GM12878 (cell line): ENCODE measurements at regions not wholly inside any gene's neighbourhood (a gene's known extent, or its start where the extent isn't known, plus 50 kb on each side); places are given as distances from the start of the nearest gene placed in this dataset.
A peak's percentile ranks its signal among the peaks of the same experiment; 100 is the strongest.

Experiments
- ATAC-seq: fragments of 200-7000 bp; cut with Tn5 transposase; 3 replicates; pipeline ENCODE4 v1.9.1; 2020; ENCODE audit warnings: mild to moderate bottlenecking, moderate library complexity
- BruUV-seq: library from RNA; stranded (reverse); fragments of 400-500 nt; replicated peaks from 2 replicates; lab custom pipeline; 2021; lab: Mats Ljungman, UMichigan
- CTCF ChIA-PET: fragments of 300-600 bp; sonication (Branson Sonifier 250); formaldehyde crosslinking; extraction: SDS; loops from one replicate; lab custom pipeline; 2021; ENCODE audit warnings: inconsistent platforms; lab: Yijun Ruan, JAX
- POLR2A ChIA-PET: fragments of 350-600 bp; formaldehyde crosslinking; extraction: SDS; loops from one replicate; lab custom pipeline; 2021; ENCODE audit warnings: inconsistent platforms; lab: Charles Lee
- RAD21 ChIA-PET: fragments of 300-600 bp; sonication (Branson Sonifier 250); formaldehyde crosslinking; loops from one replicate; lab custom pipeline; 2023; ENCODE audit warnings: antibody characterized with exemption; ENCODE audit not compliant: unreplicated experiment; lab: Charles Lee
- SMC1A ChIA-PET: fragments of 300-600 bp; sonication (Branson Sonifier 250); formaldehyde crosslinking; loops from one replicate; lab custom pipeline; 2023; ENCODE audit not compliant: unreplicated experiment, uncharacterized antibody; lab: Charles Lee
- DNase-seq: peaks from one replicate; pipeline ENCODE4 v3.0.0-alpha.2; 2011; ENCODE audit warnings: low read depth, low spot score
- FAIRE-seq: peaks from 3 replicates; lab custom pipeline; 2011; peaks lifted over from hg19 to GRCh38; lab: Jason Lieb, UNC
- H2AFZ ChIP-seq: 2 replicates; pipeline ENCODE4 v1.6.0; 2011; ENCODE audit warnings: low read depth, low read length, control low read depth; ENCODE audit not compliant: control insufficient read depth
- H3K27ac ChIP-seq: 2 replicates; pipeline ENCODE4 v1.5.1; 2011; ENCODE audit warnings: control low read depth; ENCODE audit not compliant: control insufficient read depth, insufficient read depth
- H3K27me3 ChIP-seq, 2 experiments: replicated peaks in 1 of 2; 2 replicates each; pipeline versions ENCODE4 v1.6.0 to v1.6.1; 2011; ENCODE audit warnings: low read length in 1 of 2; ENCODE audit not compliant: control insufficient read depth in 2 of 2, insufficient read depth in 2 of 2
- H3K36me3 ChIP-seq, 2 experiments: 2 replicates each; pipeline ENCODE4 v1.5.1; 2011; ENCODE audit warnings: low read length in 1 of 2; ENCODE audit not compliant: control insufficient read depth in 2 of 2, insufficient read depth in 2 of 2
- H3K4me1 ChIP-seq: 2 replicates; pipeline ENCODE4 v1.6.1; 2011; ENCODE audit warnings: mild to moderate bottlenecking, low read length, moderate library complexity, mixed read lengths; ENCODE audit not compliant: control insufficient read depth, insufficient read depth
- H3K4me2 ChIP-seq: 2 replicates; pipeline ENCODE4 v1.6.0; 2011; ENCODE audit warnings: control low read depth; ENCODE audit not compliant: control insufficient read depth, insufficient read depth
- H3K4me3 ChIP-seq: fragments of 200-600 bp; sonication (generic); 2 replicates; pipeline ENCODE4 v1.5.1; 2016
- H3K79me2 ChIP-seq: 2 replicates; pipeline ENCODE4 v1.6.0; 2011; ENCODE audit warnings: low read length; ENCODE audit not compliant: control insufficient read depth, insufficient read depth
- H3K9ac ChIP-seq: 2 replicates; pipeline ENCODE4 v1.8.0; 2011; ENCODE audit warnings: low read length, control low read depth, mixed read lengths; ENCODE audit not compliant: control insufficient read depth, insufficient read depth
- H3K9me3 ChIP-seq: replicated peaks from 3 replicates; pipeline ENCODE4 v1.5.1; 2011; ENCODE audit warnings: mild to moderate bottlenecking, low read length; ENCODE audit not compliant: control insufficient read depth, insufficient read depth
- H4K20me1 ChIP-seq: 2 replicates; pipeline ENCODE4 v1.6.0; 2011; ENCODE audit not compliant: control insufficient read depth, insufficient read depth
- ASH2L ChIP-seq: fragments of 300-600, 200-600 bp; sonication (generic); IDR thresholded peaks from 2 replicates; pipeline ENCODE4 v1.6.1; 2017; ENCODE audit warnings: low read depth, mild to moderate bottlenecking, borderline replicate concordance
- CUX1 ChIP-seq: IDR thresholded peaks from 2 replicates; pipeline ENCODE4 v1.6.1; 2012; ENCODE audit warnings: improper control_type of control experiment, low read depth, low read length; ENCODE audit not compliant: insufficient replicate concordance
- FOS ChIP-seq: IDR thresholded peaks from 3 replicates; pipeline ENCODE4 v1.6.1; 2011; ENCODE audit warnings: borderline replicate concordance; ENCODE audit not compliant: insufficient read length; ENCODE audit errors: extremely low read depth
- HDAC2 ChIP-seq: fragments of 200-600 bp; sonication (generic); IDR thresholded peaks from 2 replicates; pipeline ENCODE4 v1.6.1; 2017
- HDAC6 ChIP-seq: fragments of 200-600 bp; sonication (generic); IDR thresholded peaks from one replicate; pipeline ENCODE4 v1.8.0; 2017; ENCODE audit warnings: antibody characterized with exemption; ENCODE audit not compliant: unreplicated experiment
- HDGF ChIP-seq: fragments of 450-650 bp; IDR thresholded peaks from 2 replicates; pipeline ENCODE4 v1.6.1; 2016; ENCODE audit warnings: antibody characterized with exemption
- HSF1 ChIP-seq: fragments of 150-350 bp; IDR thresholded peaks from 2 replicates; pipeline ENCODE4 v1.6.1; 2014; ENCODE audit warnings: mild to moderate bottlenecking, low read depth, low read length
- IKZF2 ChIP-seq, 2 experiments: fragments of 450-650 bp; IDR thresholded peaks; 2 replicates each; pipeline ENCODE4 v1.6.1; 2017; ENCODE audit warnings: mild to moderate bottlenecking in 2 of 2, moderate library complexity in 2 of 2
- LARP7 ChIP-seq: fragments of 450-650 bp; IDR thresholded peaks from 2 replicates; pipeline ENCODE4 v1.6.1; 2017; ENCODE audit warnings: mild to moderate bottlenecking
- NFYB ChIP-seq: IDR thresholded peaks from 2 replicates; pipeline ENCODE4 v1.6.1; 2011; ENCODE audit warnings: low read depth, mild to moderate bottlenecking, low read length, improper control_type of control experiment, moderate library complexity; ENCODE audit not compliant: insufficient read depth
- NR2C1 ChIP-seq: fragments of 450-650 bp; IDR thresholded peaks from 2 replicates; pipeline ENCODE4 v1.6.1; 2017; ENCODE audit warnings: antibody characterized with exemption, mild to moderate bottlenecking, moderate library complexity
- SUPT20H ChIP-seq: IDR thresholded peaks from 2 replicates; pipeline ENCODE4 v1.6.1; 2011; ENCODE audit warnings: low read depth, mild to moderate bottlenecking, low read length, moderate library complexity, borderline replicate concordance; ENCODE audit not compliant: control insufficient read depth
- WGBS: methylation state at CpG from one replicate; pipeline ENCODE4 v1.1.6; 2016; ENCODE audit warnings: low lambda C conversion rate; ENCODE audit not compliant: insufficient replicate concordance, insufficient coverage; ENCODE audit errors: missing lambda C conversion rate; 5-methylcytosine and 5-hydroxymethylcytosine counted together
- in situ Hi-C: fragments of 300-500 bp; cut with MboI; formaldehyde crosslinking; loops from 9 replicates; pipeline ENCODE4 v1.14.3; 2018; ENCODE audit warnings: mixed read lengths
- intact Hi-C: fragments of 100-400 bp; cut with micrococcal nuclease; formaldehyde crosslinking; loops from one replicate; pipeline ENCODE4 v1.14.2; 2022; ENCODE audit not compliant: unreplicated experiment
- TF ChIP-seq, protein P1 (sequence below): fragments of 150-350 bp; IDR thresholded peaks from 2 replicates; pipeline ENCODE4 v1.6.1; 2016; ENCODE audit warnings: low read depth, low read length

DNA sequence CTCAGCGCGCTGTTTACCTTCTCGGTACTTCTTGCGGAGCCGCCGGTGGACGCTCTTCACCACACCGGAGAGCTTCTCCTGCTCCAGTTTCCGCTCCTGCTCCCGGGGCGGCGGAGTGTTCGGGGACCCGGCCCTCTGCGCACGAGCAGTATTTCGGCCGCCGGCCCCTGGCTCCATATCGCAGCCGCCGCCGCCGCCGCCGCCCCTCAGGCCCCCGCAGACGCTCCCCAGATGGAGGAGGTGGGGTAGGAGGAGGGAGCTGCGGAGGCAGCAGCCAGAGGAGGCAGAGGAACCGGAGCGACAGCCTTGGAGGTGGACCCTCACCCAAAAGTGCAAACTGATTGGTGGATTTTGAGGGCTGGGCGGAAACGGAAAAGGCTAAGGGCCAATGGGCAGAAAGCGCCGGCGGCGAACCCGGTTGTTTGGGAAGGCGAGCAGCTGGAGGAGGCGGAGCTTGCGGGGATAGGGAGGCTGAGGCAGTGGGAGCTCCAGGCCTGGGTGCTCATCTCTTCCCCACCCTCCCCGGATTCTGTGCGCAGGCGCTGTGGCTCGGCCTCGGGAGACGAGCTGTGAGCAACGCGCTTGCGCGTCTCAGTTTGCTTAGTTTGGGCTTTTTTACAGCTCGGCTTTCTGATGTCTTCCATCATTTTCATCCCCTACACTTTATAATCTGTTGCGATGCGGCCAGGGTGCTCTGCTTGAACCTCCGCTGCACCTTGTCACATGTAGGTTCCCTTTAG lies 146.9 kb downstream of the GPR85 start:
- FAIRE-seq, result peak; percentile 98
- ChIA-PET POLR2A (interaction anchor here (0.9 to 1.8 kb wide), 5 partner anchors 150 to 489 kb away, joined by 3 to 7 read pairs (median 5); partner anchors contain the start of genes IFRD1 and TMEM168), CTCF (interaction anchor here (0.8 kb wide), 1 partner anchor 44 kb away, joined by 3 read pairs; no protein-coding TSS in a partner anchor)
- peak; percentile 96 for TF ChIP-seq NFYB
- TF ChIP-seq, protein P1, sequence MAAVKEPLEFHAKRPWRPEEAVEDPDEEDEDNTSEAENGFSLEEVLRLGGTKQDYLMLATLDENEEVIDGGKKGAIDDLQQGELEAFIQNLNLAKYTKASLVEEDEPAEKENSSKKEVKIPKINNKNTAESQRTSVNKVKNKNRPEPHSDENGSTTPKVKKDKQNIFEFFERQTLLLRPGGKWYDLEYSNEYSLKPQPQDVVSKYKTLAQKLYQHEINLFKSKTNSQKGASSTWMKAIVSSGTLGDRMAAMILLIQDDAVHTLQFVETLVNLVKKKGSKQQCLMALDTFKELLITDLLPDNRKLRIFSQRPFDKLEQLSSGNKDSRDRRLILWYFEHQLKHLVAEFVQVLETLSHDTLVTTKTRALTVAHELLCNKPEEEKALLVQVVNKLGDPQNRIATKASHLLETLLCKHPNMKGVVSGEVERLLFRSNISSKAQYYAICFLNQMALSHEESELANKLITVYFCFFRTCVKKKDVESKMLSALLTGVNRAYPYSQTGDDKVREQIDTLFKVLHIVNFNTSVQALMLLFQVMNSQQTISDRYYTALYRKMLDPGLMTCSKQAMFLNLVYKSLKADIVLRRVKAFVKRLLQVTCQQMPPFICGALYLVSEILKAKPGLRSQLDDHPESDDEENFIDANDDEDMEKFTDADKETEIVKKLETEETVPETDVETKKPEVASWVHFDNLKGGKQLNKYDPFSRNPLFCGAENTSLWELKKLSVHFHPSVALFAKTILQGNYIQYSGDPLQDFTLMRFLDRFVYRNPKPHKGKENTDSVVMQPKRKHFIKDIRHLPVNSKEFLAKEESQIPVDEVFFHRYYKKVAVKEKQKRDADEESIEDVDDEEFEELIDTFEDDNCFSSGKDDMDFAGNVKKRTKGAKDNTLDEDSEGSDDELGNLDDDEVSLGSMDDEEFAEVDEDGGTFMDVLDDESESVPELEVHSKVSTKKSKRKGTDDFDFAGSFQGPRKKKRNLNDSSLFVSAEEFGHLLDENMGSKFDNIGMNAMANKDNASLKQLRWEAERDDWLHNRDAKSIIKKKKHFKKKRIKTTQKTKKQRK, result peak; percentile 70
- TF ChIP-seq HSF1, result no peak
- TF ChIP-seq NR2C1, result no peak
- TF ChIP-seq ASH2L, result no peak
- TF ChIP-seq HDAC2, result no peak
- TF ChIP-seq HDAC6, result no peak
- peak; percentile 98 for TF ChIP-seq HDGF
- no peak for TF ChIP-seq SUPT20H
- peak; percentile 68 for TF ChIP-seq LARP7
- TF ChIP-seq FOS, result peak; percentile 20
- peak; percentile 45 to 49; a peak in 3 of 4 replicates for TF ChIP-seq IKZF2 (IDR thresholded peaks at IDR 0.05)
- TF ChIP-seq CUX1, result no peak

More for the DNA sequence above, 146.9 kb downstream of the GPR85 start:
- H2AFZ ChIP-seq, result peak overlapping the region; percentile 92
- H3K27me3 ChIP-seq, result no peaks in the 10 kb centered on the region
- peak; percentile 98 for ATAC-seq
- no TSS peak for BruUV-seq
- H3K27ac ChIP-seq, result peak overlapping the region; percentile 63
- peak overlapping the region; percentile 99 for H3K4me3 ChIP-seq
- no peaks in the 10 kb centered on the region for H3K9me3 ChIP-seq
- peaks cover 8% of the 10 kb centered on the region for H3K4me1 ChIP-seq
- DNase-seq, result peak; percentile 97
- no peaks in the 10 kb centered on the region; a peak in 1 of 4 replicates for H3K36me3 ChIP-seq
- 2% methylated on average over 55 of the region's 55 CpGs for WGBS
- H3K79me2 ChIP-seq, result peaks cover 33% of the 10 kb centered on the region
- H3K9ac ChIP-seq, result peak overlapping the region; percentile 78
- peak overlapping the region; percentile 90 for H3K4me2 ChIP-seq
- ChIA-PET SMC1A (interaction anchor here (0.9 to 1.0 kb wide), 4 partner anchors 9 to 174 kb away, joined by 3 to 4 read pairs (median 3); no protein-coding TSS in a partner anchor), RAD21 (interaction anchor here (0.8 to 0.9 kb wide), 2 partner anchors 389 to 488 kb away, joined by 3 read pairs; no protein-coding TSS in a partner anchor)
- no peaks in the 10 kb centered on the region for H4K20me1 ChIP-seq
- in situ Hi-C loops, result no loop called here
- intact Hi-C loops, result loop anchor here (10.0 kb wide), 1 partner anchor 175 kb away; the partner anchor contains the start of gene SMIM30
